GM23338 (cell line): ENCODE measurements at regions not wholly inside any gene's neighbourhood (a gene's known extent, or its start where the extent isn't known, plus 50 kb on each side); places are given as distances from the start of the nearest gene placed in this dataset.

Experiments used
- ATAC-seq: fragments of 200-7000 bp; cut with Tn5 transposase; 3 replicates; pipeline ENCODE4 v1.9.1; 2020
- DNase-seq: peaks from one replicate; pipeline ENCODE4 v3.0.0-alpha.2; 2015; ENCODE audit warnings: low spot score
- H2AFZ ChIP-seq: fragments of 200-600 bp; sonication (generic); 2 replicates; pipeline ENCODE4 v1.8.0; 2016; ENCODE audit warnings: antibody characterized with exemption, mild to moderate bottlenecking, moderate library complexity
- H3F3A ChIP-seq: fragments of 200-600 bp; sonication (generic); replicated peaks from 2 replicates; pipeline ENCODE4 v1.8.0; 2017; ENCODE audit warnings: antibody characterized with exemption, mixed run types, low read depth
- H3K27ac ChIP-seq: fragments of 200-600 bp; sonication (generic); 2 replicates; pipeline ENCODE4 v1.6.1; 2016; ENCODE audit warnings: low read depth
- H3K27me3 ChIP-seq: fragments of 200-600 bp; sonication (generic); 2 replicates; pipeline ENCODE4 v1.8.0; 2016; ENCODE audit warnings: mild to moderate bottlenecking, mixed run types, moderate library complexity; ENCODE audit not compliant: insufficient read depth
- H3K36me3 ChIP-seq: fragments of 200-600 bp; sonication (generic); 2 replicates; pipeline ENCODE4 v1.8.0; 2016; ENCODE audit warnings: mild to moderate bottlenecking; ENCODE audit not compliant: insufficient read depth
- H3K4me1 ChIP-seq: fragments of 200-600 bp; sonication (generic); 2 replicates; pipeline ENCODE4 v1.8.0; 2016; ENCODE audit warnings: mild to moderate bottlenecking, moderate library complexity; ENCODE audit not compliant: insufficient read depth
- H3K4me2 ChIP-seq: fragments of 200-600 bp; sonication (generic); 2 replicates; pipeline ENCODE4 v1.7.1; 2017; ENCODE audit warnings: mixed run types
- H3K4me3 ChIP-seq: fragments of 200-600 bp; sonication (generic); 2 replicates; pipeline ENCODE4 v1.6.1; 2016; ENCODE audit warnings: mixed run types
- H3K79me2 ChIP-seq: fragments of 200-600 bp; sonication (generic); replicated peaks from 2 replicates; pipeline ENCODE4 v1.8.0; 2017; ENCODE audit warnings: mild to moderate bottlenecking; ENCODE audit not compliant: insufficient read depth
- H3K9me2 ChIP-seq: fragments of 200-600 bp; sonication (generic); 2 replicates; pipeline ENCODE4 v1.8.0; 2017; ENCODE audit not compliant: insufficient read depth
- H4K20me1 ChIP-seq: fragments of 200-600 bp; sonication (generic); replicated peaks from 2 replicates; pipeline ENCODE4 v1.8.0; 2017; ENCODE audit warnings: mild to moderate bottlenecking; ENCODE audit not compliant: insufficient read depth
- H3K27ac Mint-ChIP-seq: 2 replicates; pipeline ENCODE4 v1.8.0; 2020; ENCODE audit warnings: inconsistent platforms, mild to moderate bottlenecking, moderate library complexity, mixed read lengths
- H3K27me3 Mint-ChIP-seq: 3 replicates; pipeline ENCODE4 v1.8.0; 2022; ENCODE audit warnings: low read depth, mild to moderate bottlenecking, moderate library complexity, mixed read lengths, inconsistent platforms; ENCODE audit not compliant: insufficient read depth, poor library complexity
- H3K36me3 Mint-ChIP-seq: 3 replicates; pipeline ENCODE4 v1.8.0; 2021; ENCODE audit warnings: low read depth, mild to moderate bottlenecking, inconsistent platforms, moderate library complexity, mixed read lengths
- H3K4me1 Mint-ChIP-seq: 3 replicates; pipeline ENCODE4 v1.8.0; 2020; ENCODE audit warnings: mild to moderate bottlenecking, inconsistent platforms, mixed read lengths
- H3K4me3 Mint-ChIP-seq: 3 replicates; pipeline ENCODE4 v1.8.0; 2021; ENCODE audit warnings: moderate library complexity, mild to moderate bottlenecking, inconsistent platforms, mixed read lengths
- H3K9me3 Mint-ChIP-seq: 3 replicates; pipeline ENCODE4 v1.8.0; 2020; ENCODE audit warnings: moderate library complexity, mild to moderate bottlenecking, inconsistent platforms, mixed read lengths
- CREB1 ChIP-seq: fragments of 250-450 bp; sonication (Bioruptor Pico); IDR thresholded peaks from 2 replicates; pipeline ENCODE4 v1.5.0; 2020; ENCODE audit warnings: low read depth, mild to moderate bottlenecking, moderate library complexity
- EZH2 ChIP-seq: fragments of 200-600 bp; sonication (generic); IDR thresholded peaks from one replicate; pipeline ENCODE4 v1.8.0; 2017; ENCODE audit warnings: antibody characterized with exemption, mild to moderate bottlenecking, low read depth; ENCODE audit not compliant: unreplicated experiment
- POLR2AphosphoS5 ChIP-seq: IDR thresholded peaks from 2 replicates; pipeline ENCODE4 v1.6.1; 2016; ENCODE audit warnings: antibody characterized with exemption, low read depth
- ZNF114 ChIP-seq: fragments of 250-450 bp; sonication (Bioruptor Pico); IDR thresholded peaks from 2 replicates; pipeline ENCODE4 v1.5.0; 2020; ENCODE audit warnings: mild to moderate bottlenecking, moderate library complexity
- ZNF331 ChIP-seq: fragments of 250-450 bp; sonication (Bioruptor Pico); IDR thresholded peaks from 2 replicates; pipeline ENCODE4 v1.5.0; 2020; ENCODE audit warnings: low read depth, mild to moderate bottlenecking, moderate library complexity
- TF ChIP-seq, protein P1 (sequence below): IDR thresholded peaks from 2 replicates; pipeline ENCODE4 v1.6.1; 2016; ENCODE audit warnings: antibody characterized with exemption
- TF ChIP-seq, protein P2 (sequence below): IDR thresholded peaks from one replicate; pipeline ENCODE4 v1.6.1; 2018; ENCODE audit warnings: antibody characterized with exemption; ENCODE audit not compliant: unreplicated experiment
- TF ChIP-seq, protein P3 (sequence below), 2 experiments: fragments of 200-600 bp in 1 of 2; sonication (generic) in 1 of 2; conservative IDR thresholded peaks; 2 replicates each; pipeline versions ENCODE4 v1.5.1 to v1.6.1; 2016 to 2017; ENCODE audit warnings: antibody characterized with exemption in 2 of 2, low read depth in 2 of 2, mild to moderate bottlenecking in 2 of 2, moderate library complexity in 1 of 2

DNA sequence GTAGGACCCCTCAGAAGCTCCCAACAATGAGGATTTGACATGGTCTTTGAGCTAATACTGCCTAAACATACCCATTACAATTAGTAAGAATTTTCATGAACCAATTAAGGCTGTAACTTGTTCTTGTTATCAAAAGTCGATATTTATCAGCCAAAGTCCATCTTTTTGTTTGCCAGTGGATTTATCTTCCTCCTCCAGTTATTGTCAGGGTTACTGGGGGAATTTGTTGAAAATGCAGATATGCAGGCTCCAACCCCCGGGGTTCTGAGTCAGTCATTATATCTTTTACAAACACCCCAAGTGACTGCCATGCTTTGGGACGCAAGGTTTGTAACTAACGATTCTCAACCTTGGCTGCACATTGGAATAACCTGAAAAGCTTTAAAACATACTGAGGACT is 338.8 kb upstream of the PPARGC1A start (continued):
- no peak for TF ChIP-seq CREB1 (CRISPR knock-in tag)
- TF ChIP-seq ZNF114: no peak
- TF ChIP-seq, protein P1, sequence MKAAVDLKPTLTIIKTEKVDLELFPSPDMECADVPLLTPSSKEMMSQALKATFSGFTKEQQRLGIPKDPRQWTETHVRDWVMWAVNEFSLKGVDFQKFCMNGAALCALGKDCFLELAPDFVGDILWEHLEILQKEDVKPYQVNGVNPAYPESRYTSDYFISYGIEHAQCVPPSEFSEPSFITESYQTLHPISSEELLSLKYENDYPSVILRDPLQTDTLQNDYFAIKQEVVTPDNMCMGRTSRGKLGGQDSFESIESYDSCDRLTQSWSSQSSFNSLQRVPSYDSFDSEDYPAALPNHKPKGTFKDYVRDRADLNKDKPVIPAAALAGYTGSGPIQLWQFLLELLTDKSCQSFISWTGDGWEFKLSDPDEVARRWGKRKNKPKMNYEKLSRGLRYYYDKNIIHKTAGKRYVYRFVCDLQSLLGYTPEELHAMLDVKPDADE: no peak
- TF ChIP-seq, protein P2, sequence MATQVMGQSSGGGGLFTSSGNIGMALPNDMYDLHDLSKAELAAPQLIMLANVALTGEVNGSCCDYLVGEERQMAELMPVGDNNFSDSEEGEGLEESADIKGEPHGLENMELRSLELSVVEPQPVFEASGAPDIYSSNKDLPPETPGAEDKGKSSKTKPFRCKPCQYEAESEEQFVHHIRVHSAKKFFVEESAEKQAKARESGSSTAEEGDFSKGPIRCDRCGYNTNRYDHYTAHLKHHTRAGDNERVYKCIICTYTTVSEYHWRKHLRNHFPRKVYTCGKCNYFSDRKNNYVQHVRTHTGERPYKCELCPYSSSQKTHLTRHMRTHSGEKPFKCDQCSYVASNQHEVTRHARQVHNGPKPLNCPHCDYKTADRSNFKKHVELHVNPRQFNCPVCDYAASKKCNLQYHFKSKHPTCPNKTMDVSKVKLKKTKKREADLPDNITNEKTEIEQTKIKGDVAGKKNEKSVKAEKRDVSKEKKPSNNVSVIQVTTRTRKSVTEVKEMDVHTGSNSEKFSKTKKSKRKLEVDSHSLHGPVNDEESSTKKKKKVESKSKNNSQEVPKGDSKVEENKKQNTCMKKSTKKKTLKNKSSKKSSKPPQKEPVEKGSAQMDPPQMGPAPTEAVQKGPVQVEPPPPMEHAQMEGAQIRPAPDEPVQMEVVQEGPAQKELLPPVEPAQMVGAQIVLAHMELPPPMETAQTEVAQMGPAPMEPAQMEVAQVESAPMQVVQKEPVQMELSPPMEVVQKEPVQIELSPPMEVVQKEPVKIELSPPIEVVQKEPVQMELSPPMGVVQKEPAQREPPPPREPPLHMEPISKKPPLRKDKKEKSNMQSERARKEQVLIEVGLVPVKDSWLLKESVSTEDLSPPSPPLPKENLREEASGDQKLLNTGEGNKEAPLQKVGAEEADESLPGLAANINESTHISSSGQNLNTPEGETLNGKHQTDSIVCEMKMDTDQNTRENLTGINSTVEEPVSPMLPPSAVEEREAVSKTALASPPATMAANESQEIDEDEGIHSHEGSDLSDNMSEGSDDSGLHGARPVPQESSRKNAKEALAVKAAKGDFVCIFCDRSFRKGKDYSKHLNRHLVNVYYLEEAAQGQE: no peak
- TF ChIP-seq, protein P3, sequence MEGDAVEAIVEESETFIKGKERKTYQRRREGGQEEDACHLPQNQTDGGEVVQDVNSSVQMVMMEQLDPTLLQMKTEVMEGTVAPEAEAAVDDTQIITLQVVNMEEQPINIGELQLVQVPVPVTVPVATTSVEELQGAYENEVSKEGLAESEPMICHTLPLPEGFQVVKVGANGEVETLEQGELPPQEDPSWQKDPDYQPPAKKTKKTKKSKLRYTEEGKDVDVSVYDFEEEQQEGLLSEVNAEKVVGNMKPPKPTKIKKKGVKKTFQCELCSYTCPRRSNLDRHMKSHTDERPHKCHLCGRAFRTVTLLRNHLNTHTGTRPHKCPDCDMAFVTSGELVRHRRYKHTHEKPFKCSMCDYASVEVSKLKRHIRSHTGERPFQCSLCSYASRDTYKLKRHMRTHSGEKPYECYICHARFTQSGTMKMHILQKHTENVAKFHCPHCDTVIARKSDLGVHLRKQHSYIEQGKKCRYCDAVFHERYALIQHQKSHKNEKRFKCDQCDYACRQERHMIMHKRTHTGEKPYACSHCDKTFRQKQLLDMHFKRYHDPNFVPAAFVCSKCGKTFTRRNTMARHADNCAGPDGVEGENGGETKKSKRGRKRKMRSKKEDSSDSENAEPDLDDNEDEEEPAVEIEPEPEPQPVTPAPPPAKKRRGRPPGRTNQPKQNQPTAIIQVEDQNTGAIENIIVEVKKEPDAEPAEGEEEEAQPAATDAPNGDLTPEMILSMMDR (conservative IDR thresholded peaks at IDR 0.05; ENCODE audit: low read depth in 2 of 2): no peak

DNA sequence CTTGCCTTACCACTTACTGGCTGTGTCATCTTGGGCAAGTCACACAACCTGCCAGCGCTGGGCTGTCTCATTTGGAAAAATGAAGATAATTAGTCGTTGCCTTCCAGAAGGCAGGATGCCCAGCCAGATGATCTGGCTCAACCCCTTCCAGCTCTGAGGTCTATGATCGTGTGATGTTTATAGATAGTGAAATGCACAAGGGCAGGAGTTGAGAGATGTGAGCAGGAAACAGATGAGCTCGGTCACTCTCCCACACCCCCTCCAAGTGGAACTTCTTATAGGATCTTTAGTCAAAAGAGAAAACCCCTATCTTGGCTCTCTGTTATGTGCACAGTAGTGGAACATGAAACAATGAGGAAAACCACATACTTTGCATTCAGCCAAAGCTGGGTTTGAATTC is 336.8 kb upstream of the PPARGC1A start:
- Histone ChIP-seq H3K4me2 (no peak overlapping the region), H3K4me1 (peaks cover 6% of the 10 kb centered on the region; the same call in 1 of the 2 replicates), H3K27ac (no peak overlapping the region), H3K36me3 (no peaks in the 10 kb centered on the region), H3K27me3 (no peaks in the 10 kb centered on the region), H3F3A (0 out of 2 replicates have a peak, but pooled peaks cover 2% of the 10 kb centered on the region), H3K79me2 (no peaks in the 10 kb centered on the region), H3K9me2 (0 out of 2 replicates have a peak, but pooled peaks cover 12% of the 10 kb centered on the region), H3K4me3 (no peak overlapping the region), H4K20me1 (no peaks in the 10 kb centered on the region), H2AFZ (peak overlapping the region; percentile 14; the same call in 1 of the 2 replicates)
- peaks cover 6% of the 10 kb centered on the region; the same call in 2 of the 3 replicates for H3K4me1 Mint-ChIP-seq
- H3K27ac Mint-ChIP-seq: no peak overlapping the region
- no peak overlapping the region for H3K4me3 Mint-ChIP-seq
- no peaks in the 10 kb centered on the region for H3K36me3 Mint-ChIP-seq
- no peaks in the 10 kb centered on the region for H3K9me3 Mint-ChIP-seq
- TF ChIP-seq EZH2 (no peak), CREB1 (CRISPR knock-in tag) (no peak), POLR2AphosphoS5 (no peak), ZNF331 (CRISPR knock-in tag) (no peak), ZNF114 (no peak)
- TF ChIP-seq, protein P3 (conservative IDR thresholded peaks at IDR 0.05; ENCODE audit: low read depth in 2 of 2): no peak
- DNase-seq (no peak), ATAC-seq (no peak)
- peaks cover 7% of the 10 kb centered on the region for H3K27me3 Mint-ChIP-seq
